ENCODE measurements at regions not wholly inside any gene's neighbourhood (a gene's known extent, or its start where the extent isn't known, plus 50 kb on each side); places are given as distances from the start of the nearest gene placed in this dataset.

GRCh38 chr4:26104056-26104685, 190.2 kb downstream of the SMIM20 start:
- no peak for DNase-seq (ENCODE audit: low read depth in 2 of 2)

- no peak for DNase-seq (ENCODE audit: low read depth in 2 of 2)
These were observed 191.3 kb downstream of the SMIM20 start for GRCh38 chr4:26105337-26105736.

- DNase-seq (ENCODE audit: low read depth in 2 of 2): no peak
These were observed 192.0 kb downstream of the SMIM20 start for GRCh38 chr4:26105815-26106699.

GRCh38 chr4:26106776-26107175, 192.8 kb downstream of the SMIM20 start:
- DNase-seq (ENCODE audit: low read depth in 2 of 2): no peak

- DNase-seq (ENCODE audit: low read depth in 2 of 2): no peak
These were observed 194.0 kb downstream of the SMIM20 start for GRCh38 chr4:26108054-26108453.

- DNase-seq (ENCODE audit: low read depth in 2 of 2): no peak
These were observed 196.5 kb downstream of the SMIM20 start for GRCh38 chr4:26110493-26110892.

- no peak for DNase-seq (ENCODE audit: low read depth in 2 of 2)
These were observed 199.4 kb downstream of the SMIM20 start for GRCh38 chr4:26113339-26113940.

GRCh38 chr4:26116057-26116456, 202.0 kb downstream of the SMIM20 start:
- DNase-seq (ENCODE audit: low read depth in 2 of 2): no peak

- DNase-seq (ENCODE audit: low read depth in 2 of 2): no peak
These were observed 200.6 kb upstream of the RBPJ start for GRCh38 chr4:26120098-26120825.

- DNase-seq (ENCODE audit: low read depth in 2 of 2): no peak
These were observed 198.1 kb upstream of the RBPJ start for GRCh38 chr4:26122690-26123089.

GRCh38 chr4:26124753-26125321, 196.0 kb upstream of the RBPJ start:
- DNase-seq (ENCODE audit: low read depth in 2 of 2): no peak

- DNase-seq (ENCODE audit: low read depth in 2 of 2): no peak
These were observed 194.6 kb upstream of the RBPJ start for GRCh38 chr4:26126143-26126718.

- DNase-seq (ENCODE audit: low read depth in 2 of 2): no peak
These were observed 193.8 kb upstream of the RBPJ start for GRCh38 chr4:26126994-26127393.

GRCh38 chr4:26127851-26128337, 192.9 kb upstream of the RBPJ start:
- no peak for DNase-seq (ENCODE audit: low read depth in 2 of 2)

- DNase-seq (ENCODE audit: low read depth in 2 of 2): no peak
These were observed 190.6 kb upstream of the RBPJ start for GRCh38 chr4:26130173-26130572.

- no peak for DNase-seq (ENCODE audit: low read depth in 2 of 2)
These were observed 189.9 kb upstream of the RBPJ start for GRCh38 chr4:26130841-26131432.

- DNase-seq (ENCODE audit: low read depth in 2 of 2): no peak
These were observed 189.1 kb upstream of the RBPJ start for GRCh38 chr4:26131711-26132110.

- DNase-seq (ENCODE audit: low read depth in 2 of 2): no peak
These were observed 188.0 kb upstream of the RBPJ start for GRCh38 chr4:26132858-26133257.

GRCh38 chr4:26133840-26134239, 187.0 kb upstream of the RBPJ start:
- no peak for DNase-seq (ENCODE audit: low read depth in 2 of 2)

- DNase-seq (ENCODE audit: low read depth in 2 of 2): no peak
These were observed 185.5 kb upstream of the RBPJ start for GRCh38 chr4:26135331-26135730.

GRCh38 chr4:26136615-26137014, 184.2 kb upstream of the RBPJ start:
- no peak for DNase-seq (ENCODE audit: low read depth in 2 of 2)

All from stimulated activated CD4-positive, alpha-beta T cell treated with anti-CD3 and anti-CD28 coated beads, Interleukin-4, amount 100 ng/mL, for 48 hours (primary cell).